HepG2 (cell line): ENCODE measurements at regions not wholly inside any gene's neighbourhood (a gene's known extent, or its start where the extent isn't known, plus 50 kb on each side); places are given as distances from the start of the nearest gene placed in this dataset.

ENCODE experiments used
- ATM ChIP-seq: fragments of 450-650 bp; IDR thresholded peaks from 2 replicates; pipeline ENCODE4 v1.7.1; 2017; ENCODE audit warnings: mild to moderate bottlenecking, borderline replicate concordance
- BRCA1 ChIP-seq: sonication (generic); formaldehyde crosslinking; IDR thresholded peaks from 2 replicates; pipeline ENCODE4 v1.4.0; 2020; ENCODE audit warnings: missing genetic modification reagents
- HMGXB3 ChIP-seq: sonication (generic); formaldehyde crosslinking; IDR thresholded peaks from 2 replicates; pipeline ENCODE4 v1.4.0; 2020; ENCODE audit warnings: missing genetic modification reagents, borderline replicate concordance
- HNRNPK ChIP-seq: fragments of 200-400 bp; formaldehyde crosslinking; IDR thresholded peaks from 2 replicates; pipeline ENCODE4 v1.6.1; 2018; ENCODE audit warnings: low read length, low read depth, moderate library complexity, mild to moderate bottlenecking; ENCODE audit not compliant: poor library complexity, severe bottlenecking
- HNRNPUL1 ChIP-seq: fragments of 200-400 bp; formaldehyde crosslinking; IDR thresholded peaks from 2 replicates; pipeline ENCODE4 v1.6.1; 2017; ENCODE audit warnings: low read depth, mild to moderate bottlenecking, low read length, moderate library complexity
- KDM5A ChIP-seq: fragments of 200-600 bp; sonication (generic); IDR thresholded peaks from 2 replicates; pipeline ENCODE4 v1.7.0; 2018; ENCODE audit warnings: antibody characterized with exemption, mild to moderate bottlenecking, low read length, borderline replicate concordance
- MTF1 ChIP-seq: sonication (generic); formaldehyde crosslinking; IDR thresholded peaks from 2 replicates; pipeline ENCODE4 v1.5.0; 2020; ENCODE audit warnings: missing genetic modification reagents
- NFKB2 ChIP-seq: sonication (generic); formaldehyde crosslinking; IDR thresholded peaks from 2 replicates; pipeline ENCODE4 v1.4.0; 2020; ENCODE audit warnings: missing genetic modification reagents, borderline replicate concordance
- RBM39 ChIP-seq: fragments of 200-400 bp; formaldehyde crosslinking; IDR thresholded peaks from one replicate; pipeline ENCODE4 v1.6.1; 2018; ENCODE audit warnings: antibody characterized with exemption, mild to moderate bottlenecking, low read depth, low read length; ENCODE audit not compliant: poor library complexity, severe bottlenecking
- RFX5 ChIP-seq: IDR thresholded peaks from 2 replicates; pipeline ENCODE4 v1.6.1; 2011; ENCODE audit warnings: low read depth, low read length, improper control_type of control experiment
- SIX4 ChIP-seq: sonication (generic); formaldehyde crosslinking; IDR thresholded peaks from 2 replicates; pipeline ENCODE4 v1.4.0; 2020; ENCODE audit warnings: missing genetic modification reagents
- STAT5B ChIP-seq: sonication (generic); formaldehyde crosslinking; IDR thresholded peaks from 2 replicates; pipeline ENCODE4 v1.4.0; 2020; ENCODE audit warnings: missing genetic modification reagents
- THRA ChIP-seq: sonication (generic); formaldehyde crosslinking; IDR thresholded peaks from 2 replicates; pipeline ENCODE4 v1.4.0; 2020; ENCODE audit warnings: missing genetic modification reagents, borderline replicate concordance
- ZNF180 ChIP-seq: sonication (generic); formaldehyde crosslinking; IDR thresholded peaks from 2 replicates; pipeline ENCODE4 v1.4.0; 2020; ENCODE audit warnings: low read depth, missing genetic modification reagents, borderline replicate concordance
- ZNF224 ChIP-seq: sonication (generic); formaldehyde crosslinking; IDR thresholded peaks from 2 replicates; pipeline ENCODE4 v1.5.0; 2020; ENCODE audit warnings: mild to moderate bottlenecking, missing genetic modification reagents
- ZNF24 ChIP-seq: fragments of 450-650 bp; IDR thresholded peaks from 2 replicates; pipeline ENCODE4 v1.6.1; 2017; ENCODE audit warnings: antibody characterized with exemption, mild to moderate bottlenecking
- ZNF513 ChIP-seq: sonication (generic); formaldehyde crosslinking; conservative IDR thresholded peaks from 2 replicates; pipeline ENCODE4 v1.5.0; 2020; ENCODE audit warnings: missing genetic modification reagents
- ZNF614 ChIP-seq: IDR thresholded peaks from 2 replicates; pipeline ENCODE4 v1.6.1; 2018; ENCODE audit warnings: missing biosample characterization, missing genetic modification reagents, inconsistent platforms, borderline replicate concordance
- ZNF670 ChIP-seq: sonication (generic); formaldehyde crosslinking; IDR thresholded peaks from 2 replicates; pipeline ENCODE4 v1.8.0; 2022; ENCODE audit warnings: mild to moderate bottlenecking, missing genetic modification reagents, borderline replicate concordance
- ZSCAN29 ChIP-seq: sonication (generic); formaldehyde crosslinking; conservative IDR thresholded peaks from 2 replicates; pipeline ENCODE4 v1.4.0; 2020; ENCODE audit warnings: mild to moderate bottlenecking, missing genetic modification reagents
- TF ChIP-seq, protein P1 (sequence below): IDR thresholded peaks from 2 replicates; pipeline ENCODE4 v1.6.1; 2016
- TF ChIP-seq, protein P2 (sequence below), 2 experiments: fragments of 450-650 bp in 1 of 2; sonication (generic) in 1 of 2; formaldehyde crosslinking; IDR thresholded peaks; 2 replicates each; pipeline versions ENCODE4 v1.5.0 to v1.8.0; 2020 to 2022; ENCODE audit warnings: mild to moderate bottlenecking in 1 of 2, missing genetic modification reagents in 1 of 2

GRCh38 chr2:234676783-234677450 is 180.0 kb upstream of the ARL4C start (continued):
- TF ChIP-seq HMGXB3 (CRISPR knock-in tag) (no peak), MTF1 (no peak), BRCA1 (no peak), ZNF224 (CRISPR knock-in tag) (no peak), RFX5 (no peak), STAT5B (CRISPR knock-in tag) (no peak), ZNF180 (CRISPR knock-in tag) (no peak), NFKB2 (CRISPR knock-in tag) (no peak), ZNF24 (no peak), HNRNPUL1 (no peak), KDM5A (no peak), ATM (no peak), ZNF513 (CRISPR knock-in tag) (no peak), HNRNPK (no peak), ZSCAN29 (CRISPR knock-in tag) (0 out of 2 replicates have a peak, but pooled peaks have one; percentile 3), THRA (peak; percentile 16; the same call in 1 of the 2 replicates), SIX4 (CRISPR knock-in tag) (peak; percentile 54; the same call in 1 of the 2 replicates), RBM39 (no peak), ZNF614 (CRISPR knock-in tag) (no peak), ZNF670 (no peak)
- TF ChIP-seq, protein P1, sequence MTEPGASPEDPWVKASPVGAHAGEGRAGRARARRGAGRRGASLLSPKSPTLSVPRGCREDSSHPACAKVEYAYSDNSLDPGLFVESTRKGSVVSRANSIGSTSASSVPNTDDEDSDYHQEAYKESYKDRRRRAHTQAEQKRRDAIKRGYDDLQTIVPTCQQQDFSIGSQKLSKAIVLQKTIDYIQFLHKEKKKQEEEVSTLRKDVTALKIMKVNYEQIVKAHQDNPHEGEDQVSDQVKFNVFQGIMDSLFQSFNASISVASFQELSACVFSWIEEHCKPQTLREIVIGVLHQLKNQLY = peak; percentile 66; the same call in 1 of the 2 replicates
- TF ChIP-seq, protein P2, sequence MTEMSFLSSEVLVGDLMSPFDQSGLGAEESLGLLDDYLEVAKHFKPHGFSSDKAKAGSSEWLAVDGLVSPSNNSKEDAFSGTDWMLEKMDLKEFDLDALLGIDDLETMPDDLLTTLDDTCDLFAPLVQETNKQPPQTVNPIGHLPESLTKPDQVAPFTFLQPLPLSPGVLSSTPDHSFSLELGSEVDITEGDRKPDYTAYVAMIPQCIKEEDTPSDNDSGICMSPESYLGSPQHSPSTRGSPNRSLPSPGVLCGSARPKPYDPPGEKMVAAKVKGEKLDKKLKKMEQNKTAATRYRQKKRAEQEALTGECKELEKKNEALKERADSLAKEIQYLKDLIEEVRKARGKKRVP (CRISPR knock-in tag; IDR thresholded peaks at IDR 0.05) = no peak
